ENCODE measurements at regions not wholly inside any gene's neighbourhood (a gene's known extent, or its start where the extent isn't known, plus 50 kb on each side); places are given as distances from the start of the nearest gene placed in this dataset.

GRCh38 chr1:5803851-5804250 is 188.4 kb downstream of the NPHP4 start:
- TF ChIP-seq, protein P1, sequence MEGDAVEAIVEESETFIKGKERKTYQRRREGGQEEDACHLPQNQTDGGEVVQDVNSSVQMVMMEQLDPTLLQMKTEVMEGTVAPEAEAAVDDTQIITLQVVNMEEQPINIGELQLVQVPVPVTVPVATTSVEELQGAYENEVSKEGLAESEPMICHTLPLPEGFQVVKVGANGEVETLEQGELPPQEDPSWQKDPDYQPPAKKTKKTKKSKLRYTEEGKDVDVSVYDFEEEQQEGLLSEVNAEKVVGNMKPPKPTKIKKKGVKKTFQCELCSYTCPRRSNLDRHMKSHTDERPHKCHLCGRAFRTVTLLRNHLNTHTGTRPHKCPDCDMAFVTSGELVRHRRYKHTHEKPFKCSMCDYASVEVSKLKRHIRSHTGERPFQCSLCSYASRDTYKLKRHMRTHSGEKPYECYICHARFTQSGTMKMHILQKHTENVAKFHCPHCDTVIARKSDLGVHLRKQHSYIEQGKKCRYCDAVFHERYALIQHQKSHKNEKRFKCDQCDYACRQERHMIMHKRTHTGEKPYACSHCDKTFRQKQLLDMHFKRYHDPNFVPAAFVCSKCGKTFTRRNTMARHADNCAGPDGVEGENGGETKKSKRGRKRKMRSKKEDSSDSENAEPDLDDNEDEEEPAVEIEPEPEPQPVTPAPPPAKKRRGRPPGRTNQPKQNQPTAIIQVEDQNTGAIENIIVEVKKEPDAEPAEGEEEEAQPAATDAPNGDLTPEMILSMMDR (IDR thresholded peaks at IDR 0.05; ENCODE audit: borderline replicate concordance, extremely low read depth, low read length, poor library complexity, severe bottlenecking): no peak
- TF ChIP-seq EZH2 (IDR thresholded peaks at IDR 0.05; ENCODE audit: borderline replicate concordance, low read depth, low read length, severe bottlenecking): no peak
